HPDE6-E6E7 (cell line): ENCODE measurements at regions not wholly inside any gene's neighbourhood (a gene's known extent, or its start where the extent isn't known, plus 50 kb on each side); places are given as distances from the start of the nearest gene placed in this dataset.
A peak's percentile ranks its signal among the peaks of the same experiment; 100 is the strongest.

Experiments used
- DNase-seq: peaks from one replicate; pipeline ENCODE4 v3.0.0; 2011; ENCODE audit warnings: missing footprints; ENCODE audit errors: extremely low spot score

DNA sequence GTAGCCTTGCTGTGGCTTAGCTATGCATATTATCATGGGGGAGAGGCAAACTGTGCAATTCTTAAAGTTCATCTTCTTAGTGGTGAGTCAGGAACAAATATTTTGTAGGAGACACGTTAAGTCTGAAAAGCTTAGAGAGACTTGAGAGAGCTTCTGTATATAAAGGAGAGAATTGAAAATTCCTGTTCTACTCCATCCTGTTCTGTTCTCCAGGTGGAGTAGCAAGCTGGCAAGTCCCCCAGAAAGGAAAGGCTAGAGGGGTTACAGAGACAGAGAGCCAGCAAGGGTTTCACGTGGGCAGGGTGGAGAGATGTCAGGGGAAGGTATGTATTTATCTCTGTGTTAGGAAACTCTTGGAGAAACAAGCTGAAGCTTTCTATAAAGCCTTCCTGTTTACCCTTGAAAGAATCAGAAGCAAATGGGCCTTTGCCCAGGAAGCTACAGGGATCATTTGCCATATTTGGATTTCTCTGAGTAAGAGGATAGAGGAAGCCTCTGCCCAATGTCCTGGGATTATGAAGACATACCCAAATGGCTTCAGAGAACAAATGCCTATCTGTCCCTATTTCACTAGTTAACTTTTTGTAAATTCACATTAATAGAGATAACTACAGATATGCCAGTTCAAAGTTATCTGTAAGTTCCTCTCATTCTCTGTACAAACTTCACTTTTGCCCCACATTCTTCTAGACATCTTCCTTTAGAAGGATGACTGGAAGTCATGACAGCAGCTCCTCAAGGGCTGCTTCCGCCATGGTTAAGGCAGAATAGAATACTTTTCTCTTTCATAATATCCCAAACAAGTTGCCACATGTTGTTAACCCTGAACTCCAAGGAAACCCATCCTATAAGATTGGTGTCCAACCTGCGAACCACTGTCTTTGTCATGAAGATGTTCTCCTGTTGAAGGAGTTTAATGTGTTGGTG lies 126.7 kb upstream of the NEDD9 start:
- DNase-seq, result no peak

DNA sequence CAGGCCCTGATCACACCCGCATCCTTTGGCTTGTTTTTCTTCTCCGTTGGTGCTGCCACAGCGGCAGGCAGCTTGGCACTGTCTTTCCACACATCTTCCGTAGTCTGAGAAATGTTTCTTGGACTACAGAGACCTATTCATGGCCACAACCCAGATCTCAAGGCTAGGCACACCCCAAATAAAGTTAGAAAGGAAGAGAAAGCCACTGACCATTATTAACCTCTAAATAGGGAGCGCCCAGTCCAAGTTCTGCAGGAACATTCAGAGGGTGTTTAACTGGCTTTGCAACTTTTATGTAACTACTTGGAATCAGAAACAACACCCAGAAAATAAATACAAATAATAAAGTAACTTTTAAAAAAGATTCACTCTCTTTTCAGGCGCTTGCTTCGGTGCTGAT lies 124.8 kb upstream of the NEDD9 start:
- DNase-seq, result no peak

DNA sequence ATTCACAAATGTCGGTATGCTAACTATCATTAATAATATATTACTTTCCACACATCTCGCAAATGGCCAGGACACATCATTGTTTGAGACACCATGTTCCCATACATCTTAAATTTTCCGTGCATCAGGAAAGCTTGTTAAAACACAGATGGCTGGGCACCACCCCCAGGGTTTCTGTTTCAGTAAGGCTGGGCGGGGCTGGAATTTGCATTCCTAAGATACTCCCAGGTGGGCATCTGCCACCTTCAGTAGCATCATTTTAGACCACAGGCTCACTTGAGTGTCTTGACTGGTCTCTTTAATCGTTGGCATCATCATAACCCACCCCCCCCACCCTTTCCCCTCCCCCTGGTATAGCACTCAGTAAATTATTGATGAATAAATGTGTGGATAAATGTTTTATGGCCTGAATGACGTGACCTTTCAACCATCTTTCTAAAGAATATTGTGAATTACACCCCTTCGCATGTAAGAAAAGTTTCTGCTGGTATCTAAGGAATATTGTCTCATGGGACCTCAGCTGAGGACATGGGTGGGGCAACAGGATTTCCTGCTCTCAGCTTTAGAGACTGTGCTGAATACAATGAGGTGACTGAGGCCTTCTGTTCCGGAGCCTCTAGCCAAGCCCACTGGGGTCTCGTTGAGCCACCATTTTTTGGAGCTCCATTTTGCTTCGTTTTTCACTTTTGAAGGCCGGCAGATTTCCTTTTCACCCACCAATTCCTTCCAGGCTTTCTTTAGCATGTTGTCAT lies 124.1 kb upstream of the NEDD9 start:
- no peak for DNase-seq

DNA sequence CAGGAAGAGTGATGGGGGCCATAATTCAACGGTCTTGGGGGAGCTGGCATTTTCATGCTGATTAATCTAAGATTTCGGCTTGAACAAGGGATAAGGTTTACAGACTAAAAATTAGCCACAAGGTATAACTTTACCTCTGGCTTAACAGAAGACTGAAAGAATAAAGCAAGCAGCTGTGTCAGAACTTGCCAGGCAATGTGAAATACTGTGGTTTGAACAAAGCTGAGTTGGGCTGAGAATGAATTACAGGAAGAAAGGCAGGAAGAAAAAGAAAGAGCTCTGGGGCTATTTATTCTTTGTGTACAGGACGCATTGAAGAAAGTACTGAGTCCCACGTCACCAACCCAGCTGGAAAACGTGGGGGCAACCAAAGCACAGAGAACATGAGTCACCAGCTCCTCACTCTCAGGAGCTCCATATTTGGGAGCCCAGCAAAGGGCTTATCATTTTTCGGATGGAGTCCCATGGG lies 121.5 kb upstream of the NEDD9 start:
- DNase-seq, result no peak

DNA sequence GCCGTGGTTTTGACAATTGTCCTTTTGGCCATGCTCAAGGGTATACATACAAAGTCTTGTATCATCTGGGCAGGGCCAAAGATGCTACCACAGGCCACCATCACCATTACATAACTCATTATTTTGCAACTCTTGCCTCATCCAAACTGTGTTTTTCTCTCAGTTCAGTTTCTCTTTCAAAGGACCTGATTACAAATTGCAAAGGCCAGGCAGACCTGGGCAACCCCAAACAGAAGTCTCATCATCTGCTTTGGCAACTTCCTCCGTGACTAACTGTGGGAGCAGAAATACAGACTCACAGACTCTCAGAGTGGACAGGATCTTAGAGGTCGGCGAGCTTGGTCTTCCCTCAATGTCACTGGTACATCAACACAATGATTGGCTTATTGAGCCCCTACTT lies 117.8 kb upstream of the NEDD9 start:
- DNase-seq, result no peak

- DNase-seq, result no peak
Observed at GRCh38 chr6:11349880-11350279, 117.4 kb upstream of the NEDD9 start.

- no peak for DNase-seq
Observed at GRCh38 chr6:11346516-11346915, 114.0 kb upstream of the NEDD9 start.

DNA sequence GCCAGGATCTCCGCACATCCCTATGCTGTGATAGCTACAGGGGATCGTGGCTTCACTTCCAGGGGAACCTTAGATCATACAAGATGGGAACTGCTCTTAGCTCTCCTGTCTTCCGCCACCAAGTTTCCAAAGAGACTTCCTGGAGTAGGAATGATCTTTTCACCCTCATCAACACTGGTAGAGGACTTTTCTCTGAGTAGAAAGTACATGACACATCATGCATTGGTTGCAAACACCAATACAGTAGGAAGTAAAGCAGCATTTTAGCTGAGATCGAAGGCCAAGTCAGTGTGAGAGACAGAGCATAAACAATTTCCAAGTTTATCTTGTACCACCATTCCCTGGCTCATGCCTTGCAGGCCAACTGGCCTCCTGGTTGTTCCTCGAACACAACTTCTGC lies 113.1 kb upstream of the NEDD9 start:
- DNase-seq, result no peak

GRCh38 chr6:11343963-11344723 lies 111.7 kb upstream of the NEDD9 start:
- DNase-seq, result peak; percentile 94

- no peak for DNase-seq
Observed at GRCh38 chr6:11341867-11342266, 109.4 kb upstream of the NEDD9 start.

DNA sequence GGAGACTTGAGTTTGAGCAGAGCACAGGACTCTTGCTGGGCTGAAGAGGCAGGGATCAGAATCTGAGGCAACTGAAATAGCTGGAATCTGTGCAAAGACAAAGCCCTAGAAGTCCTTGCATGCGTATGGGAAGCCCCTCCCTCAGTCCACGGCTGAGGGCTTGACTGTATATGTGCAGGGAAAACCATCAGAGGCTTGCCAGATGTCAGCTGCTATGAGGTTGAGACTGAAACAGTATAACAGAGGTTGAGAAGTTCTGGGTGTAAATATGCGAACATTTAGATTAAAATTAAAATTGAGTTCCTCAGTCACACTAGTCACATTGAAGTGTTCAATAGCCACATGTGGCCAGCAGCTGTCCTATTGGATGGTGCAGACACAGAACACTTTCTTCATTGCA lies 108.8 kb upstream of the NEDD9 start:
- DNase-seq, result no peak

- no peak for DNase-seq
Observed at GRCh38 chr6:11339380-11339779, 106.9 kb upstream of the NEDD9 start.

DNA sequence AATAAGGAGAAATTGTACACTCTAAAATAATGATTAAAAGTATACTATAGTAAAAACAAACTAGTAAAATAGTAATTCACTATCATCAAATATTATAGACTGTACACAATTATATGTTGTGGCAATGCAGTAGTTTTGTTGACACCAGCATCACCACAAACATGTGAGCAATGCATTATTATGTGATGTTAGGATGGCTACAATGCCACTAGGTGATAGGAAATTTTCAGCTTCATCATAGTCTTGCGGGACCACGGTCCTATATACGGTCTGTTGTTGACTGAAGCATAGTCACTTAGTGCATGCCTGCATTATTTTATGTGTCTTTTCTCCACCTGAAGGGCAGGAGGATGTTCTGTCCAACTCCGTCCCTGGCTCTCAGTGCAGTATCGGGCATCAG lies 104.8 kb upstream of the NEDD9 start:
- no peak for DNase-seq

- DNase-seq, result no peak
Observed at GRCh38 chr6:11335826-11336225, 103.4 kb upstream of the NEDD9 start.

DNA sequence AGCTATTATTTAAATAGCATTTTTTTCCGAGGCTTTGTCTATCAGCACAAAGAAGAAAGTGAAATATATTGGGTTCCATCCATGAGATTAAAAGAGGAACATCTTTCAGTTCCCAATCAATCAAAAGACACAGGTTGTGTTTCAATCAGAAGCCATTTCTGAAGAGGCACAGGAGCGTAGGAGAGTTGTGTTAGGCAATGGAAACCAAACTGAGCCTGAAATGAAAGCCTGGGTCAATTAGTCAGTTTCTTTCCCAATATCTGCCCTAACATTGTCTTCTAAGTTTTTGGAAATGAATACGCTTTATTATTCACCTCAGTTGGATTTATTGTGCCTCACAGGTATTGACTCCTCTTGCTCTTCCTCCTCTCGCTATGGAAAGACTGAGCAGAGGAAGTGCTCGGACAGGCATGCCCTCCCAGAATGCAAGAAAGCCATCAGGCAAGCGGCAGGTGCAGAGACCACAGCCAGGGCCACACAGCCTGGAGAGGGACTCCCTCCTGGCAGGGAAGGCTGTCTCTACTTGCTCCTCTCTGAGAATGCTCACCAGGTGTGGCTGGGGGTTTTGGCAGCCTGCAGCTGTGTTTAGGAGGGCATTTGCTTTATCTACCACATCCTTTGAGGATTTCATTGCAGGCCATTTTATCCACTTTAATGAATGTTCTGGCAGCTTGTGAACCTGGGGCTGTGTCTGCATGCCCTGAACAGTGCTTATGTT lies 100.8 kb upstream of the NEDD9 start:
- no peak for DNase-seq

GRCh38 chr6:11332463-11332862 lies 100.0 kb upstream of the NEDD9 start:
- DNase-seq, result no peak

DNA sequence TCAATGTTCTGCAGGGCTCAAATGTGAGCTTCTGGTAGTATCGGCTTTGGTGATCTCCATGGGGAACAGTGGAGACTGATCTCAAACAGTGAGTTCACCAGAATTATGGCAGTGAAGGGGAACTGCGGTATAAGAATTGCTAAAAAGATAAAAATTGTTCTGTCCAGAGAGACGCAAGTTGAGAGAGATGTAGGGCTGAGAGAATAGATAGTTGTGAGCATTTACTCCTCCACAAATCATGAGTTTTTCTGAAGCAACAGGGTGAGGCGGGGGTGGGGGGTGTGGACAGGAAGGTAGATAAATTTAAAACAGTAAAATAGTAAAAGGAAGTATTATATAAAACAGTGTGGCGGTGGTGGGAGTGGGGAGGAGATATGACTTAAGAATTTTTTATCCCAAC lies 98.6 kb upstream of the NEDD9 start:
- no peak for DNase-seq

DNA sequence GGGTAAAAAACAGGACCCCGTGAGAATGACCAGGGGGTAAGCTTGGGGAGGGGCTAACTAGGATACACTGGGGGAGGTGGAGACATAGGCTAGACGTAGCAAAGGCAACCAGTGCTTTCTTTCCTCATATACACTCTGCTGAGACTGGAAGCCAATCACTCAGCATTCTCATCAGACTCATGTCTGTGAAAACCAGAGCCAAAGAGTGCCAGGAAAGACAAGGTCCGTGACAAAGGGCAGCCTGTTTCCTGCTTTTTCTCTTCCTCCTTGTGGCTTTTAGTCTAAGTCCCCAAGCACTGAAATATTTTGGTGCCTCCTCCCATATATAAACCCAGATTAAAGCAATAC lies 97.9 kb upstream of the NEDD9 start:
- DNase-seq, result no peak

GRCh38 chr6:11329726-11330412 lies 97.4 kb upstream of the NEDD9 start:
- no peak for DNase-seq

DNA sequence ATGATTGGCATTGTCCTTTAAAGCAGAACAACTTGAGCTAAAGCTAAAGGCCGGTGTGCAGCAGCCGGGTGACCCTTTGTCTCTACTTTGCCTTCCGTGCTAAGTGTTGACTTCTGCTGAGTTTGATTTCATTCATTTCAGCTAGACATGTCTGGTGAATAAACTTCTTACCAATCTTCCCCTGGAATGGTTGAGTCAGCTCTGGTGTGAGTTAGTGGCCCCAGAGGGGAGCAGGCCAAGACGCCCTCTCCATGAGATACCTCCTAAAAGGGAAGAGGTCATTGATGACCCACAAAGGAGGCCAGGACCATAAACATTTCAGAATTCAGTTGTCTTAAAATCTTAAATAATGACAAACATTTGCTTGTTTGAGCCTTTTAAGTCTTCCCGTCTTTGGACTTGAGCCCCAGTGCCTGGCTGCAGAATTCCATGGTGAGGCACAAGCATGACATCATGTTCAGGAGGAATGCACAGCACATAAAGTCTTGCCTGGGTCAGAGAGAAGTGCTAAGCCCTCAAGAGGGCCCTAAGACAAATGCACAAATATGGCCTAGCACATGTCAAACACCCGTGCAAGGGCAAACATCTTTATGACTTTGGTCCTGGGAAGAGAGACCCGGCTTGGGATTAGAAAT lies 96.3 kb upstream of the NEDD9 start:
- no peak for DNase-seq

DNA sequence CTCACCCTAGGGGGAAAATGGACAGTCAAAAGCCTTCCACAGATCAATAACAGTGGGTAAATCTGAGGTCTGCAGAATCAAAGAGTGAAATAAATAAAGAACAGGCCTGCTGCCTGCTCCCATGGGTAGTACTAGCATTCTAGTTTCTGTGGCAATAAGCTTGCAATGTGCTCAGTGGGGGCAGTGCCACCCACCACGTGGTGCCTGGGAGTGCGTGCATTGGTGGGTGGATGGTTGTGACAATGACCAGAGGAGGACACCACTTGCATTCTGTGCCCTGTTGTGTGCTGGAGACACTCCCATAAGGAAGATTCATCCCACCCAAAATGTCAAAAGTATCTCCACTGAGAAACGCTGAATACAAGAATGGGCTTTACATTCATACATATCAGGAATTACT lies 95.5 kb upstream of the NEDD9 start:
- no peak for DNase-seq
